HepG2 (cell line): ENCODE measurements at regions not wholly inside any gene's neighbourhood (a gene's known extent, or its start where the extent isn't known, plus 50 kb on each side); places are given as distances from the start of the nearest gene placed in this dataset.

Source experiments
- ATAC-seq: fragments of 200-7000 bp; cut with Tn5 transposase; 3 replicates; pipeline ENCODE4 v1.9.1; 2020; ENCODE audit warnings: mild to moderate bottlenecking, moderate library complexity
- BruUV-seq: library from RNA; stranded (reverse); fragments of 400-500 nt; replicated peaks from 2 replicates; lab custom pipeline; 2021; lab: Mats Ljungman, UMichigan
- CTCF ChIA-PET: fragments of 300-600 bp; formaldehyde crosslinking; extraction: SDS; loops from one replicate; lab custom pipeline; 2021; ENCODE audit warnings: low total read pairs, inconsistent platforms, low intra/inter-chr PET ratio; lab: Yijun Ruan, JAX
- POLR2A ChIA-PET: fragments of 350-600 bp; sonication (Branson Sonifier 250); formaldehyde crosslinking; loops from one replicate; lab custom pipeline; 2020; ENCODE audit warnings: antibody characterized with exemption, inconsistent platforms; lab: Yijun Ruan, JAX
- DNase-seq: peaks from one replicate; pipeline ENCODE4 v3.0.0-alpha.2; 2015; ENCODE audit warnings: low spot score
- FAIRE-seq: peaks from 3 replicates; lab custom pipeline; 2011; peaks lifted over from hg19 to GRCh38; lab: Jason Lieb, UNC
- H2AFZ ChIP-seq: one replicate; pipeline ENCODE4 v1.6.1; 2011; ENCODE audit warnings: low read length, inconsistent platforms
- H3K27ac ChIP-seq: fragments of 300-600 bp; 3 replicates; pipeline ENCODE4 v1.8.0; 2011; ENCODE audit warnings: mixed run types, mild to moderate bottlenecking, mixed read lengths, low read length, inconsistent platforms; ENCODE audit not compliant: insufficient read depth; ENCODE audit errors: extremely low read length
- H3K27me3 ChIP-seq, 2 experiments: fragments of 200-600 bp in 1 of 2; 2 replicates in 1 of 2; 3 replicates in 1 of 2; pipeline versions ENCODE4 v1.6.0 to v1.8.0; 2011; ENCODE audit warnings: low read length in 2 of 2, mild to moderate bottlenecking in 2 of 2, moderate library complexity in 2 of 2, inconsistent platforms in 1 of 2; ENCODE audit not compliant: insufficient read depth in 2 of 2, control insufficient read depth in 1 of 2
- H3K36me3 ChIP-seq, 2 experiments: fragments of 200-600 bp in 1 of 2; replicated peaks in 1 of 2; 2 replicates in 1 of 2; 3 replicates in 1 of 2; pipeline versions ENCODE4 v1.5.1 to v1.8.0; 2011; ENCODE audit warnings: low read length in 2 of 2, inconsistent platforms in 1 of 2; ENCODE audit not compliant: insufficient read depth in 2 of 2, control insufficient read depth in 1 of 2
- H3K4me1 ChIP-seq: 2 replicates; pipeline ENCODE4 v1.5.1; 2012; ENCODE audit warnings: low read length, inconsistent platforms; ENCODE audit not compliant: insufficient read depth
- H3K4me2 ChIP-seq: 2 replicates; pipeline ENCODE4 v1.6.0; 2011; ENCODE audit warnings: low read depth, low read length, inconsistent platforms
- H3K4me3 ChIP-seq, 3 experiments: fragments of 200-600 bp in 1 of 3; sonication (generic), shearing (Covaris generic) in 1 of 3; replicated peaks in 1 of 3; 2 replicates each; pipeline ENCODE4 v1.5.1; 2011 to 2016; ENCODE audit warnings: low read length in 3 of 3, inconsistent platforms in 2 of 3, low read depth in 2 of 3, mild to moderate bottlenecking in 2 of 3, control low read depth in 1 of 3, mixed read lengths in 1 of 3; ENCODE audit not compliant: insufficient read depth in 1 of 3
- H3K79me2 ChIP-seq: one replicate; pipeline ENCODE4 v1.6.1; 2011; ENCODE audit warnings: low read length, inconsistent platforms; ENCODE audit not compliant: insufficient read depth
- H3K9ac ChIP-seq: 2 replicates; pipeline ENCODE4 v1.6.0; 2011; ENCODE audit warnings: mild to moderate bottlenecking, low read depth, low read length, inconsistent platforms; ENCODE audit not compliant: insufficient read depth
- H3K9me3 ChIP-seq: 2 replicates; pipeline ENCODE4 v1.5.1; 2012; ENCODE audit warnings: mild to moderate bottlenecking, low read length
- H4K20me1 ChIP-seq: 2 replicates; pipeline ENCODE4 v1.6.0; 2011; ENCODE audit warnings: inconsistent platforms, mild to moderate bottlenecking, low read length, moderate library complexity; ENCODE audit not compliant: insufficient read depth
- DBP ChIP-seq: sonication (generic); formaldehyde crosslinking; IDR thresholded peaks from 2 replicates; pipeline ENCODE4 v1.4.0; 2020; ENCODE audit warnings: missing genetic modification reagents; ENCODE audit errors: not compliant biosample characterization
- FOSL2 ChIP-seq: sonication (generic); formaldehyde crosslinking; IDR thresholded peaks from 2 replicates; pipeline ENCODE4 v1.4.0; 2020; ENCODE audit warnings: missing genetic modification reagents
- HCFC1 ChIP-seq: fragments of 150-350 bp; IDR thresholded peaks from 2 replicates; pipeline ENCODE4 v1.6.1; 2014; ENCODE audit warnings: low read depth, low read length
- KLF15 ChIP-seq: sonication (generic); formaldehyde crosslinking; IDR thresholded peaks from 2 replicates; pipeline ENCODE4 v1.8.1; 2023; ENCODE audit warnings: borderline replicate concordance, mild to moderate bottlenecking, inconsistent platforms, missing genetic modification reagents, mixed read lengths
- MIXL1 ChIP-seq: IDR thresholded peaks from 2 replicates; pipeline ENCODE4 v1.6.1; 2016
- NFKB2 ChIP-seq: sonication (generic); formaldehyde crosslinking; IDR thresholded peaks from 2 replicates; pipeline ENCODE4 v1.4.0; 2020; ENCODE audit warnings: missing genetic modification reagents, borderline replicate concordance
- NR2F6 ChIP-seq, 2 experiments: IDR thresholded peaks; 2 replicates each; pipeline ENCODE4 v1.6.1; 2016; ENCODE audit warnings: antibody characterized with exemption in 1 of 2, mild to moderate bottlenecking in 1 of 2
- PITX1 ChIP-seq: sonication (generic); formaldehyde crosslinking; IDR thresholded peaks from 2 replicates; pipeline ENCODE4 v1.5.1; 2020; ENCODE audit warnings: mild to moderate bottlenecking, missing genetic modification reagents
- ZFAT ChIP-seq: sonication (generic); formaldehyde crosslinking; conservative IDR thresholded peaks from 2 replicates; pipeline ENCODE4 v1.8.1; 2023; ENCODE audit warnings: missing genetic modification reagents, inconsistent platforms
- ZFP36L1 ChIP-seq: sonication (generic); formaldehyde crosslinking; IDR thresholded peaks from 2 replicates; pipeline ENCODE4 v1.8.0; 2022; ENCODE audit warnings: mild to moderate bottlenecking, missing genetic modification reagents, moderate library complexity
- ZKSCAN8 ChIP-seq: IDR thresholded peaks from 2 replicates; pipeline ENCODE4 v1.6.1; 2016; ENCODE audit warnings: borderline replicate concordance, missing genetic modification reagents, missing compliant biosample characterization
- ZNF780A ChIP-seq: sonication (generic); formaldehyde crosslinking; IDR thresholded peaks from 2 replicates; pipeline ENCODE4 v1.8.0; 2022; ENCODE audit warnings: mild to moderate bottlenecking, missing genetic modification reagents, moderate library complexity
- WGBS: methylation state at CpG from one replicate; pipeline ENCODE4 v1.1.6; 2017; ENCODE audit warnings: low lambda C conversion rate; 5-methylcytosine and 5-hydroxymethylcytosine counted together
- in situ Hi-C: cut with HindIII; loops from 2 replicates; pipeline ENCODE4 v1.10.0; 2017; ENCODE audit warnings: low pct_unique_long_range_greater_than_20kb; ENCODE audit not compliant: extremely low pct_ligation_motif_present
- intact Hi-C: fragments of 100-400 bp; cut with micrococcal nuclease; formaldehyde crosslinking; loops from one replicate; pipeline ENCODE4 v1.10.0; 2022; ENCODE audit not compliant: unreplicated experiment
- TF ChIP-seq, protein P1 (sequence below): sonication (generic); formaldehyde crosslinking; IDR thresholded peaks from 2 replicates; pipeline ENCODE4 v1.9.0; 2021; ENCODE audit warnings: missing genetic modification reagents, mild to moderate bottlenecking, borderline replicate concordance

GRCh38 chr10:9850415-9850814, 1167.3 kb upstream of the CELF2 start:
- DNase-seq (no peak), FAIRE-seq (no peak), ATAC-seq (no peak)
- no peaks in the 10 kb centered on the region for H3K79me2 ChIP-seq
- no peak for TF ChIP-seq ZKSCAN8 (CRISPR knock-in tag)
- no peak for TF ChIP-seq KLF15 (CRISPR knock-in tag)
- TF ChIP-seq, protein P1, sequence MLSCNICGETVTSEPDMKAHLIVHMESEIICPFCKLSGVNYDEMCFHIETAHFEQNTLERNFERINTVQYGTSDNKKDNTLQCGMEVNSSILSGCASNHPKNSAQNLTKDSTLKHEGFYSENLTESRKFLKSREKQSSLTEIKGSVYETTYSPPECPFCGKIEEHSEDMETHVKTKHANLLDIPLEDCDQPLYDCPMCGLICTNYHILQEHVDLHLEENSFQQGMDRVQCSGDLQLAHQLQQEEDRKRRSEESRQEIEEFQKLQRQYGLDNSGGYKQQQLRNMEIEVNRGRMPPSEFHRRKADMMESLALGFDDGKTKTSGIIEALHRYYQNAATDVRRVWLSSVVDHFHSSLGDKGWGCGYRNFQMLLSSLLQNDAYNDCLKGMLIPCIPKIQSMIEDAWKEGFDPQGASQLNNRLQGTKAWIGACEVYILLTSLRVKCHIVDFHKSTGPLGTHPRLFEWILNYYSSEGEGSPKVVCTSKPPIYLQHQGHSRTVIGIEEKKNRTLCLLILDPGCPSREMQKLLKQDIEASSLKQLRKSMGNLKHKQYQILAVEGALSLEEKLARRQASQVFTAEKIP: no peak
- no peak for TF ChIP-seq FOSL2 (CRISPR knock-in tag)
- no peak for TF ChIP-seq NFKB2 (CRISPR knock-in tag)
- TF ChIP-seq DBP: no peak
- no peak for TF ChIP-seq NR2F6 (IDR thresholded peaks at IDR 0.05)
- no peak for TF ChIP-seq NR2F6 (CRISPR knock-in tag; IDR thresholded peaks at IDR 0.05)
- no peak for TF ChIP-seq HCFC1
- no peak for TF ChIP-seq ZFAT (CRISPR knock-in tag)
- TF ChIP-seq MIXL1 (CRISPR knock-in tag): no peak
- no peak for TF ChIP-seq ZNF780A (CRISPR knock-in tag)
- TF ChIP-seq PITX1: no peak
- no peak for TF ChIP-seq ZFP36L1 (CRISPR knock-in tag)
- ChIA-PET POLR2A (no interaction called here), CTCF (no interaction called here)
- intact Hi-C loops: no loop called here
- no peak overlapping the region for H3K9ac ChIP-seq
- BruUV-seq: no TSS peak
- in situ Hi-C loops: no loop called here
- no peak overlapping the region for H3K4me3 ChIP-seq
- no peak overlapping the region for H2AFZ ChIP-seq
- WGBS: 0% methylated on average over 3 of the region's 3 CpGs
- no peaks in the 10 kb centered on the region for H3K4me1 ChIP-seq
- H4K20me1 ChIP-seq: no peaks in the 10 kb centered on the region
- H3K27ac ChIP-seq: no peak overlapping the region
- H3K36me3 ChIP-seq: no peaks in the 10 kb centered on the region
- H3K27me3 ChIP-seq: no peaks in the 10 kb centered on the region
- no peak overlapping the region for H3K4me2 ChIP-seq
- H3K9me3 ChIP-seq: peaks cover 81% of the 10 kb centered on the region
